ENCODE measurements at regions not wholly inside any gene's neighbourhood (a gene's known extent, or its start where the extent isn't known, plus 50 kb on each side); places are given as distances from the start of the nearest gene placed in this dataset.

GRCh38 chr9:108681851-108682590, 173.8 kb downstream of the ACTL7B start:
- TF ChIP-seq, protein P1, sequence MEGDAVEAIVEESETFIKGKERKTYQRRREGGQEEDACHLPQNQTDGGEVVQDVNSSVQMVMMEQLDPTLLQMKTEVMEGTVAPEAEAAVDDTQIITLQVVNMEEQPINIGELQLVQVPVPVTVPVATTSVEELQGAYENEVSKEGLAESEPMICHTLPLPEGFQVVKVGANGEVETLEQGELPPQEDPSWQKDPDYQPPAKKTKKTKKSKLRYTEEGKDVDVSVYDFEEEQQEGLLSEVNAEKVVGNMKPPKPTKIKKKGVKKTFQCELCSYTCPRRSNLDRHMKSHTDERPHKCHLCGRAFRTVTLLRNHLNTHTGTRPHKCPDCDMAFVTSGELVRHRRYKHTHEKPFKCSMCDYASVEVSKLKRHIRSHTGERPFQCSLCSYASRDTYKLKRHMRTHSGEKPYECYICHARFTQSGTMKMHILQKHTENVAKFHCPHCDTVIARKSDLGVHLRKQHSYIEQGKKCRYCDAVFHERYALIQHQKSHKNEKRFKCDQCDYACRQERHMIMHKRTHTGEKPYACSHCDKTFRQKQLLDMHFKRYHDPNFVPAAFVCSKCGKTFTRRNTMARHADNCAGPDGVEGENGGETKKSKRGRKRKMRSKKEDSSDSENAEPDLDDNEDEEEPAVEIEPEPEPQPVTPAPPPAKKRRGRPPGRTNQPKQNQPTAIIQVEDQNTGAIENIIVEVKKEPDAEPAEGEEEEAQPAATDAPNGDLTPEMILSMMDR (IDR thresholded peaks at IDR 0.05): no peak
- TF ChIP-seq ZFX (IDR thresholded peaks at IDR 0.05; ENCODE audit: borderline replicate concordance): no peak

Measured in 22Rv1 (cell line).